Stimulated activated CD8-positive, alpha-beta memory T cell treated with anti-CD3 and anti-CD28 coated beads, Interleukin-2, amount 100 ng/mL, for 48 hours (primary cell): ENCODE measurements at regions not wholly inside any gene's neighbourhood (a gene's known extent, or its start where the extent isn't known, plus 50 kb on each side); places are given as distances from the start of the nearest gene placed in this dataset.
"Not testable (repeated sequence)": the region's sequence is repeated elsewhere in the genome, so short reads cannot be mapped to it uniquely, and the experiment has no call there.

Experiments used
- DNase-seq, 2 donors: peaks; one replicate each; pipeline ENCODE4 v3.0.0-alpha.2; 2020; ENCODE audit warnings: low read depth in 2 of 2

DNA sequence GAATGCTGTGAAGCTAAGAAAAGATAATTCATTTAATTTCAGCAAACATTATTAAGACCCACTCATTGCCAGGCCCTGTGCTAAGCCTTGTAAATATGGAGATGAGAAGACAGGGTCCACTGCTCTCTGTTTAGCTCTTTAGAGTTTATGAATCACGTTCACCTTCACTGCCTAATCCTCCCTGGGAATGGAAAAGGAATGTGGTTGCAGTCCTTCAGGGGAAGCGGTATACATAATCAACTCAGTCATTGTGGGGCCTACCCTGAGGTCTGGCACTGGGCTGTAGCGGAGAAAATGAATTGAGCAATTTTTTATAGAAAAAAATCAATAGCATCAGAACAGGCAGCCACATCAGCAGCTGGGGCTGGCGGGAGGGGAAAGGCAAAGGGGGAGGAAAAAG, 412.1 kb upstream of the NFIA start:
- DNase-seq: no peak

DNA sequence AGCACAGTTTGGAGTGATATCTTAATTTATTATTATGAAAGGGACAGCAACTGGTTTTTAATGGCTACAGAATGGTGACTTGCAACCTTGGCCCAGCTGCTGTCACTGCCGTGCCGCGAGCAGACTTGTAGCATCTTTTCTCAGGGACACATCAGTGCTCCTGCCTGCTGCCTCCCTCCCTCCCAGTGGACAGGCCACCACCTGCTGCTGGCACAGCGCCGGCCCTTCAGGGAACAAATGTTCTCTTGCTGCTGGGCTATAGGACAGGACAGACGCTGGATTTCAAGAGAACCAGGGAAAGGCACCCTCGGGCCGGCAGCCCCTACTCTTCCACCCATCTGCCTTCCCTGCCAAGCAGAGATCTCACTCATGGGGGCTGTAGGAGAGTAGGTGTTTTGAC, 413.8 kb upstream of the NFIA start:
- DNase-seq: no peak

- DNase-seq: no peak
Measured at GRCh38 chr1:60665311-60665710, 417.1 kb upstream of the NFIA start.

DNA sequence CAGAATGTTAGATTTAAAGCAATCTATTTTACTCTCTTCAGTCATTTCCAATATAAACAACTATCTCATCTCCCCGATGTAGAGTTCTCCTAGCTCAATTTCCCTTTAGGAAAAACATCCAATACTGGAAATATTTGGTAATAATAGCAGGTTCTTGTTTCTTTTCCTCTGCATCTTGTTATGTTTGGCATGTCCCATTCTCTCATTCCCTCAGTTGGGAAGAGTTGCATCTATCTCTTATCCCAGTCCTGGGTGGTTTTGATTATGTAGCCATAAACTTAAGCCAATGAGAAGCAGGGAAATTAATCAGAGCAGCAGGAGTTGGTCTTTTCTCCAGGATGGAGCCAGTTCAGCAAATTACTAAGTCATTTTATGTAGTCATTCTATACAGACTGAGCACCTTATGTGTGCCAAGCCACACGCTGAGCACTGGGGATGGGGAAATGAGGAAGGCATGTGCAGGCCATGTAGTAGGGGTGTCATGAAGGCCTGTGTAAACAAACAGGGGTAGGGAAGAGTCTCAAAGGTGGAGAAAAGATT, 418.2 kb upstream of the NFIA start:
- DNase-seq: no peak

DNA sequence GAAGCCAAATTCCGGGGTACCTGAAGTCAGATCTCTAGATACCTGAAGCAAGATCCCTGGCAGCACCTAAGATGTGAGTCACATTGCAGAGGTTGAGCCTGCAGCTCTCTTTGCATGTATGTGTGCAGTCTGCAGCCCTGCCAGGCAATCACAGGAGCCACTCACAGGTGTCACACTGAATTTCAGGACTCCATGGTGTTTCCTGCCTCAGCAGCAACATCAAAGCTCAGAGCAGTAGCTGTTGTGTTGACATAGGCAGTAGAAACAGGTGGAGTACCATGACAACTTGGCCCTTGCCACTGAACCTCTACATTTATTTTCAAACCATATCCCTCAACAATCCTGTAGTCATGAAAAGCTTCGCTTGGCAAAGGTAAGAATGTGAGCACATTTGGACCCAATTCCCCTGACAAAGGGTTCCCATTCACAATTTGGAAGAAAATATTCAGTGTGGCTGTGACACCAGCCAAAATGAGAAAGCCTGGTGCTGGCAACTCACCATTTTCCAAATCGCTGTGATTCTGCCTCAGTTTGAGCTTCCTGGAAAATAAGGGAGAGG, 419.8 kb upstream of the NFIA start:
- no peak for DNase-seq

DNA sequence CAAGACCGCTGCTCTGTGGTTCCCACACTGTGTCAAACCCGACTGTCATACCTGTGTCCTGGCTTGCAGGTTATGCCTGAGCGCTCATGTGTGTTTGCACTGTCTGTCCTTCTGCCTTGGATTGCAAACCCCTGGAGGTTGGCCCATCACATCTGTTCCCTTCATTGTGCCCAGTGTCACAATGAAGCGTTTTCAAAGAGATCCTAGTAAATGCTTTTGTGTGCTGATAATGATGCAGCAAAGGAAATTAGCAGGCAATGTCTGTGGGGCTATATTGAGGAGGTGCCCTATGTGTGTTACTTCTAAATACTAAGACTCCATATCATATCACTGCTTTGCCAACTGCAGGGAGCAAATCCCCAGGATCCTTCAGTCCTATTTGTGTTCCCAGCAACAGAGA, 424.4 kb upstream of the NFIA start:
- no peak for DNase-seq

- DNase-seq: no peak
Measured at GRCh38 chr1:60655679-60656355, 426.5 kb upstream of the NFIA start.

GRCh38 chr1:60640033-60640551, 442.3 kb upstream of the NFIA start:
- not testable (repeated sequence) for DNase-seq

DNA sequence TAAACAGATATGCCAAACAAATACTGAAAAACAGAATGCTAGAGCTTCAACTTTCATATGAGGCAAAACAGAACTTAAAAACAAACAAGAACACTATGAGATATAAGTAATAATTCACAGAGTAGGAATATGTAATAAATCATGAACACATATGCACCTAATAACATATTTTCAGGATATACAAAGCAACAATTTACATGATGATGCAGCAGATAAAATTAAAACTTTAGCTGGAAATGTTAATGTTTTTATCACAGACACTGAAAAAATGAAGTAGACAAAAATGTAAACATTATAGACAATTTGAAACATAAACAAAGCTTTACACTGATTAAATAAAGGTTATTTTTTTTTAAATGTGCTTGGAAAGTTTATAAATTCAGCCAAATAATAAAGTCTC, 443.1 kb upstream of the NFIA start:
- DNase-seq: no peak

- no peak for DNase-seq
Measured at GRCh38 chr1:60637651-60638050, 444.7 kb upstream of the NFIA start.

- DNase-seq: no peak
Measured at GRCh38 chr1:60636946-60637345, 445.4 kb upstream of the NFIA start.

GRCh38 chr1:60634106-60634505, 448.3 kb upstream of the NFIA start:
- DNase-seq: no peak

DNA sequence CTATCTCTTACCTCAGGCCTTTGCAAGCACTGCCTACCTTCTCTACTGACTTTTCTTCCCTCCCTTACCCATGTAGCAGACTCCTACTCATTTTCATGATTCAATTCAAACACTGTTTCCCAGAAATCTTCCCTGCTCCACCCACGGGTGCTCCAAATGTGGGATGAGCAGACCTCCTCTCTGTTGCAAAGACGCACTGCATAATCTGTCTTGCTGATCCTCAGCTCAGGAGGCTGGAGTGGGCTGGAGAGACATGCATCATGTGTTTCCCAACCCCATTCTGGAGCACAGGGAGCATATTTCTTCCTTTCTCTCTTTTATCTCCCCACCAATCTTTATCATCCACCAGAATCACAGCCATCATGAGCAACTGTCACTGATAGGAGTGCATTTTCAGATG, 459.9 kb upstream of the NFIA start:
- DNase-seq: no peak

GRCh38 chr1:60621368-60621851, 461.0 kb upstream of the NFIA start:
- no peak for DNase-seq

- no peak for DNase-seq
Measured at GRCh38 chr1:60620087-60620486, 462.3 kb upstream of the NFIA start.

- no peak for DNase-seq
Measured at GRCh38 chr1:60619581-60619980, 462.8 kb upstream of the NFIA start.

DNA sequence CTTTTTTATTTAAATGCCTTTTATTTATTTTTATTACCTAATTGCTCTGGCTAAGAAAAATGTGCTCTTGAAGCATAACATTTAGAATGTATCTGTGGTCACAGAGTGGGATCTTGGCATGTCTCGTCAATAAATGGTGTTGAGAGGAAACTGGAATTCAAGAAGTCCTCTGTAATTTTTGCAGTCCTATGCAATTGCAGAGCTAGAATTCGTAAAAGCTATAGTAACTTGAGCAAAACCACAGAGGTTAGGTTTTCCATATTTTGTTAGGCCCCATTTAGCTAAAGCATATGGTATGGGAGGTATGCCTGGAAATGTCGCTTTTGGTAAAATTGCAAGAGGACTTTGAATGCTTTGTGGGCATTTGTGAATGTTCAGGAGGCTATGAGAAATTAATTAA, 466.7 kb upstream of the NFIA start:
- no peak for DNase-seq

- DNase-seq: no peak
Measured at GRCh38 chr1:60612790-60613189, 469.6 kb upstream of the NFIA start.

DNA sequence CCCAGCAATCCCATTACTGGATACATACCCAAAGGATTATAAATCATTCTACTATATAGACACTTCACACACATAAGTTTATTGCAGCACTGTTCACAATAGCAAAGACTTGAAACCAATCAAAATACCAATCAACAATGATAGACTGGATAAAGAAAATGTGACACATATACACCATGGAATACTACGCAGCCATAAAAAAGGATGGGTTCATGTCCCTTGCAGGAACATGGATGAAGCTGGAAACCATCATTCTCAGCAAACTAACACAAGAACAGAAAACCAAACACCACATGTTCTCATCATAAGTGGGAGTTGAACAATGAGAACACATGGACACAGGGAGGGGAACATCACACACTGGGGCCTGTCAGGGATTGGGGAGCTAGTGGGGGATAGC, 475.4 kb upstream of the NFIA start:
- not testable (repeated sequence) for DNase-seq

- DNase-seq: no peak
Measured at GRCh38 chr1:60600532-60600931, 481.8 kb upstream of the NFIA start.

DNA sequence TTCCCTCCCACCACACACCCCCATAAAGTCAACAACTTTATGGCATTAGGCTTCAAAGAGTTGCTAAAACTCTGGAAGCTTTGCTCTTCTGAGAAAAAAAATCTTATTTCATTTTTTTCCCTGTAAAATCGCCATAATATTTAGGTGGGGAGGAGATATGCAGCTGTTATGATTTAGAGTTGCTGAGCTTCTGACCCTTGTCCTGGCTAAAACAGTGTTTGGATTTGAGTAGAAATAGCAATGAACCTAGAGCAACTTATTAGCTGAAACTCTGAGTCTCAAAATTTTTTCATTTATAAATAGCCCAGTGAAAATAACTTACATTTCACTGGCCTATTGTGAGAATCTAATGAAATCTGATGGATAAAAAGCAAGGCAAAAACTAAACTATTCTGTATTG, 482.8 kb upstream of the NFIA start:
- DNase-seq: no peak

GRCh38 chr1:60598041-60598910, 484.1 kb upstream of the NFIA start:
- DNase-seq: no peak
